Femur (tissue), 1 donor: ENCODE measurements at regions not wholly inside any gene's neighbourhood (a gene's known extent, or its start where the extent isn't known, plus 50 kb on each side); places are given as distances from the start of the nearest gene placed in this dataset.
"Not testable (repeated sequence)": the region's sequence is repeated elsewhere in the genome, so short reads cannot be mapped to it uniquely, and the experiment has no call there.

Source experiments
- DNase-seq: peaks from one replicate; pipeline ENCODE4 v3.0.0-alpha.2; 2017

- no peak for DNase-seq
Measured at GRCh38 chr18:59799383-59800015, 100.3 kb upstream of the PMAIP1 start.

GRCh38 chr18:59795882-59796281 lies 98.7 kb upstream of the CCBE1 start:
- no peak for DNase-seq

GRCh38 chr18:59792353-59792752 lies 95.1 kb upstream of the CCBE1 start:
- no peak for DNase-seq

- not testable (repeated sequence) for DNase-seq
Measured at GRCh38 chr18:59790346-59790936, 93.2 kb upstream of the CCBE1 start.

- no peak for DNase-seq
Measured at GRCh38 chr18:59788791-59789106, 91.5 kb upstream of the CCBE1 start.

- DNase-seq, result no peak
Measured at GRCh38 chr18:59787998-59788790, 91.0 kb upstream of the CCBE1 start.

- DNase-seq, result no peak
Measured at GRCh38 chr18:59784694-59785093, 87.5 kb upstream of the CCBE1 start.

- DNase-seq, result no peak
Measured at GRCh38 chr18:59783138-59783537, 85.9 kb upstream of the CCBE1 start.

- DNase-seq, result no peak
Measured at GRCh38 chr18:59779979-59780378, 82.8 kb upstream of the CCBE1 start.

GRCh38 chr18:59778434-59778833 lies 81.2 kb upstream of the CCBE1 start:
- DNase-seq, result no peak

GRCh38 chr18:59777636-59778035 lies 80.4 kb upstream of the CCBE1 start:
- no peak for DNase-seq

GRCh38 chr18:59769129-59769865 lies 72.1 kb upstream of the CCBE1 start:
- no peak for DNase-seq

- DNase-seq, result peak; percentile 41
Measured at GRCh38 chr18:59768409-59768808, 71.2 kb upstream of the CCBE1 start.

GRCh38 chr18:59767732-59768131 lies 70.5 kb upstream of the CCBE1 start:
- DNase-seq, result no peak

GRCh38 chr18:59765343-59765742 lies 68.1 kb upstream of the CCBE1 start:
- no peak for DNase-seq

GRCh38 chr18:59764281-59764680 lies 67.1 kb upstream of the CCBE1 start:
- DNase-seq, result no peak

- DNase-seq, result no peak
Measured at GRCh38 chr18:59763541-59764136, 66.4 kb upstream of the CCBE1 start.

GRCh38 chr18:59760619-59761600 lies 63.7 kb upstream of the CCBE1 start:
- DNase-seq, result no peak

GRCh38 chr18:59760212-59760611 lies 63.0 kb upstream of the CCBE1 start:
- DNase-seq, result no peak

- no peak for DNase-seq
Measured at GRCh38 chr18:59758837-59759236, 61.6 kb upstream of the CCBE1 start.

- DNase-seq, result no peak
Measured at GRCh38 chr18:59758106-59758505, 60.9 kb upstream of the CCBE1 start.

- DNase-seq, result no peak
Measured at GRCh38 chr18:59752666-59753065, 55.4 kb upstream of the CCBE1 start.
